Activated naive CD4-positive, alpha-beta T cell treated with anti-CD3 and anti-CD28 coated beads, Interleukin-2, amount 10 ng/mL, durations not matched to agents 7 days and 5 days (primary cell): ENCODE measurements at regions not wholly inside any gene's neighbourhood (a gene's known extent, or its start where the extent isn't known, plus 50 kb on each side); places are given as distances from the start of the nearest gene placed in this dataset.
A peak's percentile ranks its signal among the peaks of the same experiment; 100 is the strongest.
"Not testable (repeated sequence)": the region's sequence is repeated elsewhere in the genome, so short reads cannot be mapped to it uniquely, and the experiment has no call there.

Experiments used
- CTCF ChIA-PET: fragments of 350-600 bp; sonication (Branson Sonifier 250); formaldehyde crosslinking; loops from one replicate; lab custom pipeline; 2021; ENCODE audit warnings: antibody characterized with exemption; lab: Charles Lee
- DNase-seq: peaks from one replicate; pipeline ENCODE4 v3.0.0-alpha.2; 2020
- H3K27ac Mint-ChIP-seq: one replicate; pipeline ENCODE4 v1.8.0; 2021; ENCODE audit warnings: mild to moderate bottlenecking, moderate library complexity, mixed read lengths
- H3K27me3 Mint-ChIP-seq: one replicate; pipeline ENCODE4 v1.8.0; 2021; ENCODE audit warnings: mild to moderate bottlenecking, mixed read lengths
- H3K36me3 Mint-ChIP-seq: one replicate; pipeline ENCODE4 v1.8.0; 2021; ENCODE audit warnings: mixed read lengths
- H3K4me1 Mint-ChIP-seq: one replicate; pipeline ENCODE4 v1.8.0; 2021; ENCODE audit warnings: mixed read lengths
- H3K4me3 Mint-ChIP-seq: one replicate; pipeline ENCODE4 v1.8.0; 2021; ENCODE audit warnings: mild to moderate bottlenecking, moderate library complexity, mixed read lengths
- H3K9me3 Mint-ChIP-seq: one replicate; pipeline ENCODE4 v1.8.0; 2021; ENCODE audit warnings: mixed read lengths

GRCh38 chr10:86579883-86580520, 58.4 kb upstream of the WAPL start:
- no peak for DNase-seq
- CTCF ChIA-PET = interaction anchor here (0.8 to 1.1 kb wide), 2 partner anchors 180 kb away, joined by 3 read pairs; no protein-coding TSS in a partner anchor
- peaks cover 15% of the 10 kb centered on the region for H3K27me3 Mint-ChIP-seq
- no peaks in the 10 kb centered on the region for H3K36me3 Mint-ChIP-seq
- H3K27ac Mint-ChIP-seq = no peak overlapping the region
- no peaks in the 10 kb centered on the region for H3K9me3 Mint-ChIP-seq
- no peak overlapping the region for H3K4me3 Mint-ChIP-seq
- no peaks in the 10 kb centered on the region for H3K4me1 Mint-ChIP-seq

- no peak for DNase-seq
- no peak overlapping the region for H3K27ac Mint-ChIP-seq
- CTCF ChIA-PET = interaction anchor here (1.1 kb wide), 1 partner anchor 181 kb away, joined by 3 read pairs; no protein-coding TSS in a partner anchor
- no peak overlapping the region for H3K4me3 Mint-ChIP-seq
- peaks cover 15% of the 10 kb centered on the region for H3K27me3 Mint-ChIP-seq
- no peaks in the 10 kb centered on the region for H3K9me3 Mint-ChIP-seq
- peaks cover 3% of the 10 kb centered on the region for H3K4me1 Mint-ChIP-seq
- H3K36me3 Mint-ChIP-seq = no peaks in the 10 kb centered on the region
These were observed 58.9 kb upstream of the WAPL start for GRCh38 chr10:86580521-86580891.

- Mint-ChIP-seq H3K36me3 (no peaks in the 10 kb centered on the region), H3K27ac (no peak overlapping the region), H3K4me1 (peaks cover 3% of the 10 kb centered on the region), H3K27me3 (peaks cover 14% of the 10 kb centered on the region), H3K4me3 (no peak overlapping the region), H3K9me3 (no peaks in the 10 kb centered on the region)
- CTCF ChIA-PET = interaction anchor here (0.7 to 3.0 kb wide), 9 partner anchors 19 to 315 kb away, joined by 3 to 60 read pairs (median 5); no protein-coding TSS in a partner anchor
- DNase-seq = peak; percentile 50
These were observed 62.4 kb upstream of the WAPL start for GRCh38 chr10:86583983-86584382.

GRCh38 chr10:86585037-86585929, 63.7 kb upstream of the WAPL start:
- Mint-ChIP-seq H3K9me3 (no peaks in the 10 kb centered on the region), H3K36me3 (no peaks in the 10 kb centered on the region), H3K4me1 (peaks cover 3% of the 10 kb centered on the region), H3K27ac (no peak overlapping the region), H3K27me3 (peaks cover 18% of the 10 kb centered on the region), H3K4me3 (no peak overlapping the region)
- CTCF ChIA-PET = interaction anchor here (0.6 to 3.0 kb wide), 14 partner anchors 10 to 314 kb away, joined by 3 to 60 read pairs (median 3); no protein-coding TSS in a partner anchor
- peak; percentile 79 for DNase-seq

- Mint-ChIP-seq H3K4me1 (peaks cover 3% of the 10 kb centered on the region), H3K36me3 (no peaks in the 10 kb centered on the region), H3K27me3 (peaks cover 14% of the 10 kb centered on the region), H3K9me3 (no peaks in the 10 kb centered on the region), H3K4me3 (no peak overlapping the region), H3K27ac (no peak overlapping the region)
- no peak for DNase-seq
- CTCF ChIA-PET = interaction anchor here (0.6 to 2.2 kb wide), 5 partner anchors 9 to 186 kb away, joined by 3 to 17 read pairs (median 3); no protein-coding TSS in a partner anchor
These were observed 64.9 kb upstream of the WAPL start for GRCh38 chr10:86586516-86586915.

DNA sequence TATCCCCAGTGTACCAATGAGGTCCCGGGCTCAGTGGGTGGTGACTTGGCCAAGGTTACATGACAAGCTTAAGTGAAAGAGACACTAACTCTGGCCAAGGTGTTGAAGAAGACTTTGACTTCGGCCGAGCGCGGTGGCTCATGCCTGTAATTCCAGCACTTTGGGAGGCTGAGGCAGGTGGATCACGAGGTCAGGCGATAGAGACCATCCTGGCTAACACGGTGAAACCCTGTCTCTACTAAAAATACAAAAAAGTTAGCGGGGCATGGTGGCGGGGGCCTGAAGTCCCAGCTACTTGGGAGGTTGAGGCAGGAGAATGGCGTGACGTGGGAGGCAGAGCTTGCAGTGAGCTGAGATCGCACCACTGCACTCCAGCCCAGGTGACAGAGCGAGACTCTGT, 65.6 kb upstream of the OPN4 start:
- DNase-seq, H3K4me3 Mint-ChIP-seq, H3K9me3 Mint-ChIP-seq, H3K27ac Mint-ChIP-seq, H3K4me1 Mint-ChIP-seq, H3K36me3 Mint-ChIP-seq: not testable (repeated sequence)
- peaks cover 24% of the 10 kb centered on the region for H3K27me3 Mint-ChIP-seq
- CTCF ChIA-PET = interaction anchor here (0.6 to 2.2 kb wide), 2 partner anchors 188 to 541 kb away, joined by 3 to 9 read pairs; no protein-coding TSS in a partner anchor

GRCh38 chr10:86591436-86591835, 62.9 kb upstream of the OPN4 start:
- H3K27ac Mint-ChIP-seq = no peak overlapping the region
- peaks cover 21% of the 10 kb centered on the region for H3K27me3 Mint-ChIP-seq
- H3K4me1 Mint-ChIP-seq = no peaks in the 10 kb centered on the region
- CTCF ChIA-PET = no interaction called here
- DNase-seq = no peak
- H3K4me3 Mint-ChIP-seq = no peak overlapping the region
- H3K9me3 Mint-ChIP-seq = no peaks in the 10 kb centered on the region
- no peaks in the 10 kb centered on the region for H3K36me3 Mint-ChIP-seq

DNA sequence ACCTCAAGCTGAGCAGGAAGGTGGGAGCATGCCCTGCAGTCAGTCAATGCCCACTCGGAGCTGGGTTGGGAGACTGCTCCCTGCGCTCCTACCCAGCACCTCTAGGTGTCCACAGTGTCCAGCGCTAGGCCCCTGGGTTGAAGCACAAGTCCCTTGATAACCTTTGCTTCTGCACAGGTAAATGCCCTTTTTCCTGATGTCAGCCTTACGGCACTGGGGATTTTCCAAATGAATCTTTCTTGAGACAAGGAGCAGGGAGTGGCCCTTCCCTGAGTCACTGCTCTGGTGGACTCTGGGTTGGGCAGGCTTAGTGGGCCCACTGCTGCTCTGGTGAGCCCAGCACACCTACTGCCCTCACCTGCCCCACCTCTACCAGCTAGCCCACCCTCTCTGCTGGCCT, 61.9 kb upstream of the OPN4 start:
- DNase-seq = no peak
- Mint-ChIP-seq H3K36me3 (no peaks in the 10 kb centered on the region), H3K4me3 (no peak overlapping the region), H3K9me3 (no peaks in the 10 kb centered on the region), H3K27me3 (peaks cover 22% of the 10 kb centered on the region), H3K4me1 (no peaks in the 10 kb centered on the region), H3K27ac (no peak overlapping the region)
- CTCF ChIA-PET = no interaction called here

GRCh38 chr10:86594535-86594934, 59.8 kb upstream of the OPN4 start:
- Mint-ChIP-seq H3K4me1 (no peaks in the 10 kb centered on the region), H3K9me3 (no peaks in the 10 kb centered on the region), H3K27ac (no peak overlapping the region), H3K4me3 (no peak overlapping the region), H3K27me3 (peaks cover 26% of the 10 kb centered on the region), H3K36me3 (no peaks in the 10 kb centered on the region)
- CTCF ChIA-PET = interaction anchor here (0.9 kb wide), 1 partner anchor 195 kb away, joined by 3 read pairs; no protein-coding TSS in a partner anchor
- no peak for DNase-seq

DNA sequence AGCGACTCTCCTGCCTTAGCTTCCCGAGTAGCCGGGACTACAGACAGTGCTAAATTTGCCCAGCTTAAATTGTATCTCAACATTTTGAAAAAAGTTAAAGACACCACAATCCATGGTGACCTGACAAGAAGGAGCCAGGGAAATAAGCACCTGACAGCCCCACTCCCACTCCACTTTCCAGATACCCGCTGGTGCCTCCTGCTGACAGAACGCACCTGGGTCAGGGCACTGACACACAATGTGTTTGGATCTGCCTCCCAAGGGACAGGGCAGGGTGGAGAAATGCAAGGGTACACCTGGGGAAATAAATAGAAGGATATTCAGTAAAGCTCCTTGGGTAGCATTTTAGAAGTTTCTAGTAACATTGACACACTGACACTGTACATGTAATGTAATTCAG, 58.9 kb upstream of the OPN4 start:
- Mint-ChIP-seq H3K36me3 (no peaks in the 10 kb centered on the region), H3K9me3 (no peaks in the 10 kb centered on the region), H3K4me3 (no peak overlapping the region), H3K4me1 (no peaks in the 10 kb centered on the region), H3K27ac (no peak overlapping the region), H3K27me3 (peaks cover 27% of the 10 kb centered on the region)
- DNase-seq = no peak
- CTCF ChIA-PET = interaction anchor here (1.4 to 1.5 kb wide), 2 partner anchors 9 to 10 kb away, joined by 3 to 5 read pairs; no protein-coding TSS in a partner anchor

GRCh38 chr10:86596266-86596665, 58.1 kb upstream of the OPN4 start:
- no peak for DNase-seq
- Mint-ChIP-seq H3K9me3 (no peaks in the 10 kb centered on the region), H3K27ac (no peak overlapping the region), H3K27me3 (peaks cover 31% of the 10 kb centered on the region), H3K4me1 (no peaks in the 10 kb centered on the region), H3K4me3 (no peak overlapping the region), H3K36me3 (no peaks in the 10 kb centered on the region)
- CTCF ChIA-PET = interaction anchor here (1.4 to 1.5 kb wide), 2 partner anchors 9 to 11 kb away, joined by 3 to 5 read pairs; no protein-coding TSS in a partner anchor

DNA sequence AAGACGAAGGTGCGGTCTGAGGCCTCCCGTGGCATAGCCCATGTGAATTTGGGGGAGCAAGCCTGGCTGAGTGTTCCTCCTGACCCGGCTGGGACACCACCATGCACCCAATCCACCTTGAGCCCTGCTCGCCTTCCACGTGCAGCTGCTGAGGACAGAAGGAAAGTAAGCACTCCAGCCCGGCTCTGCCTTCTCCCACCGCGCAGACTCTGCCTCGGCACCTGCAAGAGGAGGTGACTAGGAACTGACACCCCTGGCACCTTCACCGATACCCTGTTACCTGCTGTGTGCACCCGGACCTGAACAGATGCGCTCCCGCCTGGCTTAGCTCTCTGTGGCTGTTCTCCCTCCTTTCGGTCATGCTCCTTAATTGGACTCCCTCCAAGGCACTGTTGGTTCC, 57.0 kb upstream of the OPN4 start:
- Mint-ChIP-seq H3K27me3 (peaks cover 31% of the 10 kb centered on the region), H3K4me3 (no peak overlapping the region), H3K27ac (no peak overlapping the region), H3K36me3 (no peaks in the 10 kb centered on the region), H3K9me3 (no peaks in the 10 kb centered on the region), H3K4me1 (no peaks in the 10 kb centered on the region)
- CTCF ChIA-PET = interaction anchor here (0.6 kb wide), 3 partner anchors 11 to 343 kb away, joined by 3 read pairs; no protein-coding TSS in a partner anchor
- no peak for DNase-seq

DNA sequence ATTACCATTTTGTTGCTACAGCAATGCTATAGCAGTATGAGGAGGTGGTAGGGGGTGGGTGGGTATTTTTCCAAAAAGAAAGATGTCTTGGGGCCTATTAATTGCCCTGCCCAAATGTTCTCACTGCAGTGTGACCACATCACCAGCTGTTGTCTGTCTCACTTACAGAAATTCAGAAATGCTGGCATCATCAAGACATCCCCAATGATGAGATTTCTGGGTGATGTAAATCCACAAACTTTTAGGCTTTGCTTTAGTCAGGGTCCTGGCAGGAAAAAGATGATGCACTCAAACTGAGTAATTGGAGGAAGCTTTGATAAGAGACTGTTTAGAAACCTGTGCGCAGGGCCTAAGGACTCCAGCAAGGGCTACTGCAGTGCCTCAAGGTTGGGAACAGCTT, 56.2 kb upstream of the OPN4 start:
- H3K27ac Mint-ChIP-seq = no peak overlapping the region
- H3K9me3 Mint-ChIP-seq = no peaks in the 10 kb centered on the region
- no peaks in the 10 kb centered on the region for H3K4me1 Mint-ChIP-seq
- H3K36me3 Mint-ChIP-seq = no peaks in the 10 kb centered on the region
- H3K4me3 Mint-ChIP-seq = no peak overlapping the region
- CTCF ChIA-PET = interaction anchor here (1.5 kb wide), 1 partner anchor 12 kb away, joined by 3 read pairs; no protein-coding TSS in a partner anchor
- DNase-seq = no peak
- H3K27me3 Mint-ChIP-seq = peaks cover 22% of the 10 kb centered on the region

- Mint-ChIP-seq H3K36me3 (no peaks in the 10 kb centered on the region), H3K27me3 (peaks cover 18% of the 10 kb centered on the region), H3K4me1 (no peaks in the 10 kb centered on the region), H3K4me3 (no peak overlapping the region), H3K27ac (no peak overlapping the region), H3K9me3 (no peaks in the 10 kb centered on the region)
- no peak for DNase-seq
- CTCF ChIA-PET = interaction anchor here (1.5 kb wide), 1 partner anchor 13 kb away, joined by 3 read pairs; no protein-coding TSS in a partner anchor
These were observed 55.3 kb upstream of the OPN4 start for GRCh38 chr10:86599041-86599440.
